ENCODE measurements at regions not wholly inside any gene's neighbourhood (a gene's known extent, or its start where the extent isn't known, plus 50 kb on each side); places are given as distances from the start of the nearest gene placed in this dataset.

- DNase-seq (ENCODE audit: low spot score) = no peak
These were observed 154.0 kb upstream of the MAF start for GRCh38 chr16:79754501-79754900.

GRCh38 chr16:79754081-79754480 is 153.5 kb upstream of the MAF start:
- no peak for DNase-seq (ENCODE audit: low spot score)

GRCh38 chr16:79753286-79753685 is 152.7 kb upstream of the MAF start:
- no peak for DNase-seq (ENCODE audit: low spot score)

- DNase-seq (ENCODE audit: low spot score) = no peak
These were observed 151.9 kb upstream of the MAF start for GRCh38 chr16:79752396-79752795.

GRCh38 chr16:79751471-79752184 is 151.1 kb upstream of the MAF start:
- peak; percentile 41 for DNase-seq (ENCODE audit: low spot score)

GRCh38 chr16:79750311-79750710 is 149.8 kb upstream of the MAF start:
- DNase-seq (ENCODE audit: low spot score) = no peak

- DNase-seq (ENCODE audit: low spot score) = no peak
These were observed 148.1 kb upstream of the MAF start for GRCh38 chr16:79748629-79749028.

GRCh38 chr16:79747688-79748087 is 147.2 kb upstream of the MAF start:
- no peak for DNase-seq (ENCODE audit: low spot score)

- no peak for DNase-seq (ENCODE audit: low spot score)
These were observed 139.7 kb upstream of the MAF start for GRCh38 chr16:79740252-79740651.

- no peak for DNase-seq (ENCODE audit: low spot score)
These were observed 134.7 kb upstream of the MAF start for GRCh38 chr16:79735271-79735670.

- no peak for DNase-seq (ENCODE audit: low spot score)
These were observed 134.2 kb upstream of the MAF start for GRCh38 chr16:79734721-79735120.

- DNase-seq (ENCODE audit: low spot score) = no peak
These were observed 128.3 kb upstream of the MAF start for GRCh38 chr16:79728923-79729240.

- DNase-seq (ENCODE audit: low spot score) = no peak
These were observed 127.7 kb upstream of the MAF start for GRCh38 chr16:79728048-79728922.

- no peak for DNase-seq (ENCODE audit: low spot score)
These were observed 126.4 kb upstream of the MAF start for GRCh38 chr16:79726902-79727301.

- no peak for DNase-seq (ENCODE audit: low spot score)
These were observed 124.5 kb upstream of the MAF start for GRCh38 chr16:79725051-79725450.

- DNase-seq (ENCODE audit: low spot score) = no peak
These were observed 123.1 kb upstream of the MAF start for GRCh38 chr16:79723583-79724168.

- DNase-seq (ENCODE audit: low spot score) = no peak
These were observed 120.7 kb upstream of the MAF start for GRCh38 chr16:79721270-79721669.

- DNase-seq (ENCODE audit: low spot score) = no peak
These were observed 117.0 kb upstream of the MAF start for GRCh38 chr16:79717333-79718137.

- no peak for DNase-seq (ENCODE audit: low spot score)
These were observed 116.3 kb upstream of the MAF start for GRCh38 chr16:79716645-79717332.

- no peak for DNase-seq (ENCODE audit: low spot score)
These were observed 114.5 kb upstream of the MAF start for GRCh38 chr16:79715061-79715460.

GRCh38 chr16:79714440-79714839 is 113.9 kb upstream of the MAF start:
- DNase-seq (ENCODE audit: low spot score) = no peak
